AG20443 (cell line): ENCODE measurements at regions not wholly inside any gene's neighbourhood (a gene's known extent, or its start where the extent isn't known, plus 50 kb on each side); places are given as distances from the start of the nearest gene placed in this dataset.
"Not testable (repeated sequence)": the region's sequence is repeated elsewhere in the genome, so short reads cannot be mapped to it uniquely, and the experiment has no call there.

Experiments used
- DNase-seq: peaks from one replicate; pipeline ENCODE4 v3.0.0; 2012; ENCODE audit warnings: low spot score, mixed read lengths

- no peak for DNase-seq
Measured at GRCh38 chr6:168193816-168194721, 115.1 kb upstream of the FRMD1 start.

GRCh38 chr6:168192901-168193815 is 114.1 kb upstream of the FRMD1 start:
- no peak for DNase-seq

- no peak for DNase-seq
Measured at GRCh38 chr6:168192195-168192900, 113.3 kb upstream of the FRMD1 start.

GRCh38 chr6:168190646-168191443 is 111.8 kb upstream of the FRMD1 start:
- DNase-seq, result no peak

GRCh38 chr6:168190014-168190405 is 111.0 kb upstream of the FRMD1 start:
- DNase-seq, result no peak

GRCh38 chr6:168189200-168190013 is 110.4 kb upstream of the FRMD1 start:
- DNase-seq, result no peak

GRCh38 chr6:168188369-168189199 is 109.6 kb upstream of the FRMD1 start:
- DNase-seq, result no peak

- no peak for DNase-seq
Measured at GRCh38 chr6:168186438-168186837, 107.4 kb upstream of the FRMD1 start.

GRCh38 chr6:168186018-168186417 is 107.0 kb upstream of the FRMD1 start:
- not testable (repeated sequence) for DNase-seq

GRCh38 chr6:168184701-168185100 is 105.7 kb upstream of the FRMD1 start:
- DNase-seq, result no peak

GRCh38 chr6:168183613-168183970 is 104.6 kb upstream of the FRMD1 start:
- no peak for DNase-seq

- no peak for DNase-seq
Measured at GRCh38 chr6:168182908-168183612, 104.0 kb upstream of the FRMD1 start.

GRCh38 chr6:168182366-168182765 is 103.4 kb upstream of the FRMD1 start:
- DNase-seq, result no peak

- no peak for DNase-seq
Measured at GRCh38 chr6:168181876-168182275, 102.9 kb upstream of the FRMD1 start.

- no peak for DNase-seq
Measured at GRCh38 chr6:168181316-168181715, 102.3 kb upstream of the FRMD1 start.

- no peak for DNase-seq
Measured at GRCh38 chr6:168180548-168181011, 101.6 kb upstream of the FRMD1 start.

- no peak for DNase-seq
Measured at GRCh38 chr6:168179702-168180382, 100.8 kb upstream of the FRMD1 start.

- DNase-seq, result no peak
Measured at GRCh38 chr6:168179133-168179532, 100.1 kb upstream of the FRMD1 start.
